Naive thymus-derived CD4-positive, alpha-beta T cell (primary cell): ENCODE measurements at regions not wholly inside any gene's neighbourhood (a gene's known extent, or its start where the extent isn't known, plus 50 kb on each side); places are given as distances from the start of the nearest gene placed in this dataset.
A peak's percentile ranks its signal among the peaks of the same experiment; 100 is the strongest.
"Not testable (repeated sequence)": the region's sequence is repeated elsewhere in the genome, so short reads cannot be mapped to it uniquely, and the experiment has no call there.

Source experiments
- ATAC-seq: fragments of 150-1000 bp; cut with Tn5 transposase; 2 replicates; pipeline ENCODE4 v1.10.0; 2021; ENCODE audit warnings: mild to moderate bottlenecking, moderate library complexity
- CTCF ChIA-PET: fragments of 350-600 bp; sonication (Branson Sonifier 250); formaldehyde crosslinking; loops from one replicate; lab custom pipeline; 2021; ENCODE audit warnings: antibody characterized with exemption; lab: Charles Lee
- POLR2A ChIA-PET: fragments of 350-600 bp; sonication (Branson Sonifier 250); formaldehyde crosslinking; loops from one replicate; lab custom pipeline; 2021; ENCODE audit warnings: antibody characterized with exemption, inconsistent platforms; lab: Charles Lee
- DNase-seq, 9 donors: peaks; one replicate each; pipeline versions ENCODE4 v3.0.0 to v3.0.0-alpha.2; 2020 to 2022; ENCODE audit warnings: mixed read lengths in 1 of 9
- H3K27ac ChIP-seq: one replicate; pipeline ENCODE4 v1.7.0; 2013; ENCODE audit warnings: mild to moderate bottlenecking, low read depth, low read length, moderate library complexity
- H3K27me3 ChIP-seq, 2 donors: one replicate each; pipeline ENCODE4 v1.7.0; 2013; ENCODE audit warnings: low read length in 2 of 2, mild to moderate bottlenecking in 2 of 2, moderate library complexity in 2 of 2; ENCODE audit not compliant: control insufficient read depth in 2 of 2, insufficient read depth in 2 of 2
- H3K36me3 ChIP-seq, 3 experiments: 1 replicate in 2 of 3; 2 replicates in 1 of 3; pipeline ENCODE4 v1.7.0; 2013; ENCODE audit warnings: low read length in 3 of 3, mild to moderate bottlenecking in 3 of 3, moderate library complexity in 1 of 3; ENCODE audit not compliant: insufficient read depth in 3 of 3, control insufficient read depth in 2 of 3
- H3K4me1 ChIP-seq, 2 donors: one replicate each; pipeline ENCODE4 v1.7.0; 2013; ENCODE audit warnings: low read length in 2 of 2, mild to moderate bottlenecking in 2 of 2, moderate library complexity in 1 of 2; ENCODE audit not compliant: control insufficient read depth in 2 of 2, insufficient read depth in 2 of 2
- H3K4me3 ChIP-seq: 2 replicates; pipeline ENCODE4 v1.7.0; 2013; ENCODE audit warnings: mild to moderate bottlenecking, low read length
- H3K9me3 ChIP-seq, 3 experiments: 1 replicate in 2 of 3; 2 replicates in 1 of 3; pipeline ENCODE4 v1.7.0; 2013; ENCODE audit warnings: low read length in 3 of 3; ENCODE audit not compliant: control insufficient read depth in 2 of 3
- H3K27ac Mint-ChIP-seq, 9 donors: one replicate each; pipeline ENCODE4 v1.8.0; 2020 to 2022; ENCODE audit warnings: mixed read lengths in 9 of 9, mild to moderate bottlenecking in 8 of 9, moderate library complexity in 5 of 9, inconsistent platforms in 2 of 9
- H3K27me3 Mint-ChIP-seq, 5 donors: one replicate each; pipeline ENCODE4 v1.8.0; 2021 to 2022; ENCODE audit warnings: mixed read lengths in 5 of 5, mild to moderate bottlenecking in 1 of 5
- H3K36me3 Mint-ChIP-seq, 5 donors: one replicate each; pipeline ENCODE4 v1.8.0; 2020 to 2022; ENCODE audit warnings: mixed read lengths in 5 of 5, mild to moderate bottlenecking in 3 of 5, inconsistent platforms in 1 of 5
- H3K4me1 Mint-ChIP-seq, 7 donors: one replicate each; pipeline ENCODE4 v1.8.0; 2020 to 2022; ENCODE audit warnings: mixed read lengths in 7 of 7, mild to moderate bottlenecking in 3 of 7, inconsistent platforms in 1 of 7
- H3K4me3 Mint-ChIP-seq, 10 donors: one replicate each; pipeline ENCODE4 v1.8.0; 2020 to 2022; ENCODE audit warnings: mild to moderate bottlenecking in 10 of 10, mixed read lengths in 10 of 10, moderate library complexity in 6 of 10, inconsistent platforms in 2 of 10
- H3K9me3 Mint-ChIP-seq, 11 donors: one replicate each; pipeline ENCODE4 v1.8.0; 2020 to 2022; ENCODE audit warnings: mixed read lengths in 11 of 11, mild to moderate bottlenecking in 4 of 11, inconsistent platforms in 1 of 11, moderate library complexity in 1 of 11
- intact Hi-C, 2 donors: fragments of 100-400 bp; cut with micrococcal nuclease; formaldehyde crosslinking; loops; one replicate each; pipeline ENCODE4 v1.15.1; 2023

GRCh38 chr9:24009322-24009721 is 183.3 kb upstream of the ELAVL2 start:
- Histone ChIP-seq H3K9me3 (no peaks in the 10 kb centered on the region), H3K27ac (no peak overlapping the region), H3K4me3 (no peak overlapping the region), H3K4me1 (no peaks in the 10 kb centered on the region), H3K27me3 (no peaks in the 10 kb centered on the region), H3K36me3 (no peaks in the 10 kb centered on the region)
- intact Hi-C loops = no loop called here
- H3K27me3 Mint-ChIP-seq = no peaks in the 10 kb centered on the region
- H3K4me1 Mint-ChIP-seq = no peaks in the 10 kb centered on the region
- CTCF ChIA-PET = no interaction called here
- peaks cover 2 to 23% (median 10%) of the 10 kb centered on the region in 11 donors for H3K9me3 Mint-ChIP-seq
- POLR2A ChIA-PET = no interaction called here
- no peak for ATAC-seq
- H3K4me3 Mint-ChIP-seq = no peak overlapping the region
- no peak overlapping the region for H3K27ac Mint-ChIP-seq
- H3K36me3 Mint-ChIP-seq = no peaks in the 10 kb centered on the region
- no peak for DNase-seq

- H3K36me3 Mint-ChIP-seq = no peaks in the 10 kb centered on the region
- H3K4me1 Mint-ChIP-seq = no peaks in the 10 kb centered on the region
- Histone ChIP-seq H3K9me3 (no peaks in the 10 kb centered on the region), H3K36me3 (no peaks in the 10 kb centered on the region), H3K4me3 (no peak overlapping the region), H3K4me1 (no peaks in the 10 kb centered on the region), H3K27ac (no peak overlapping the region), H3K27me3 (no peaks in the 10 kb centered on the region)
- DNase-seq (no peak), ATAC-seq (no peak)
- H3K9me3 Mint-ChIP-seq = peaks cover 1 to 24% (median 6%) of the 10 kb centered on the region in 11 donors
- no peaks in the 10 kb centered on the region for H3K27me3 Mint-ChIP-seq
- CTCF ChIA-PET = no interaction called here
- H3K27ac Mint-ChIP-seq = no peak overlapping the region
- POLR2A ChIA-PET = no interaction called here
- intact Hi-C loops = no loop called here
- no peak overlapping the region for H3K4me3 Mint-ChIP-seq
These were observed 181.1 kb upstream of the ELAVL2 start for GRCh38 chr9:24007185-24007584.

GRCh38 chr9:23991874-23992273 is 165.8 kb upstream of the ELAVL2 start:
- DNase-seq, H3K27ac ChIP-seq, H3K9me3 ChIP-seq, H3K27me3 ChIP-seq, H3K27me3 Mint-ChIP-seq, POLR2A ChIA-PET, H3K4me3 Mint-ChIP-seq, H3K4me1 Mint-ChIP-seq, H3K36me3 Mint-ChIP-seq, CTCF ChIA-PET, intact Hi-C loops, H3K4me1 ChIP-seq, ATAC-seq, H3K4me3 ChIP-seq, H3K36me3 ChIP-seq: not testable (repeated sequence)
- Mint-ChIP-seq H3K9me3 (peaks cover 4 to 43% (median 18%) of the 10 kb centered on the region in 11 donors), H3K27ac (peak overlapping the region in 1 of 9 donors; percentile 11)

- Mint-ChIP-seq H3K9me3 (peaks cover 0 to 42% (median 17%) of the 10 kb centered on the region in 11 donors), H3K27me3 (no peaks in the 10 kb centered on the region), H3K4me1 (no peaks in the 10 kb centered on the region), H3K27ac (no peak overlapping the region), H3K4me3 (no peak overlapping the region), H3K36me3 (peaks cover 0 to 3% (median 0%) of the 10 kb centered on the region in 5 donors)
- CTCF ChIA-PET = no interaction called here
- ATAC-seq (no peak), DNase-seq (no peak)
- no peak overlapping the region for H3K27ac ChIP-seq
- H3K36me3 ChIP-seq = no peaks in the 10 kb centered on the region
- POLR2A ChIA-PET = no interaction called here
- no peaks in the 10 kb centered on the region for H3K4me1 ChIP-seq
- H3K27me3 ChIP-seq = no peaks in the 10 kb centered on the region
- intact Hi-C loops = no loop called here
- no peaks in the 10 kb centered on the region for H3K9me3 ChIP-seq
- no peak overlapping the region for H3K4me3 ChIP-seq
These were observed 153.5 kb upstream of the ELAVL2 start for GRCh38 chr9:23979491-23979890.

- no peaks in the 10 kb centered on the region for H3K4me1 ChIP-seq
- ATAC-seq (no peak), DNase-seq (no peak)
- intact Hi-C loops = no loop called here
- Mint-ChIP-seq H3K36me3 (peaks cover 0 to 4% (median 0%) of the 10 kb centered on the region in 5 donors), H3K27me3 (no peaks in the 10 kb centered on the region), H3K4me1 (no peaks in the 10 kb centered on the region), H3K27ac (no peak overlapping the region), H3K4me3 (no peak overlapping the region), H3K9me3 (peaks cover 7 to 59% (median 26%) of the 10 kb centered on the region in 11 donors)
- no peaks in the 10 kb centered on the region for H3K27me3 ChIP-seq
- peaks cover 0 to 4% (median 0%) of the 10 kb centered on the region in 3 experiments for H3K9me3 ChIP-seq
- CTCF ChIA-PET = no interaction called here
- H3K36me3 ChIP-seq = no peaks in the 10 kb centered on the region
- POLR2A ChIA-PET = no interaction called here
- no peak overlapping the region for H3K27ac ChIP-seq
- no peak overlapping the region for H3K4me3 ChIP-seq
These were observed 136.1 kb upstream of the ELAVL2 start for GRCh38 chr9:23962101-23962500.

GRCh38 chr9:23945897-23946296 is 119.9 kb upstream of the ELAVL2 start:
- ChIA-PET POLR2A (no interaction called here), CTCF (no interaction called here)
- no peak overlapping the region for H3K4me3 Mint-ChIP-seq
- no peak overlapping the region for H3K27ac Mint-ChIP-seq
- H3K27me3 ChIP-seq = no peaks in the 10 kb centered on the region
- H3K4me1 ChIP-seq = no peaks in the 10 kb centered on the region
- no peak for DNase-seq
- H3K9me3 ChIP-seq = peaks cover 0 to 12% (median 0%) of the 10 kb centered on the region in 3 experiments
- no peaks in the 10 kb centered on the region for H3K36me3 ChIP-seq
- H3K9me3 Mint-ChIP-seq = peaks cover 5 to 49% (median 12%) of the 10 kb centered on the region in 11 donors
- intact Hi-C loops = no loop called here
- no peak for ATAC-seq
- H3K27me3 Mint-ChIP-seq = no peaks in the 10 kb centered on the region
- no peaks in the 10 kb centered on the region for H3K36me3 Mint-ChIP-seq
- no peak overlapping the region for H3K27ac ChIP-seq
- no peak overlapping the region for H3K4me3 ChIP-seq
- H3K4me1 Mint-ChIP-seq = no peaks in the 10 kb centered on the region

- CTCF ChIA-PET = no interaction called here
- no peaks in the 10 kb centered on the region for H3K4me1 ChIP-seq
- no peaks in the 10 kb centered on the region for H3K27me3 ChIP-seq
- POLR2A ChIA-PET = no interaction called here
- no peak overlapping the region for H3K4me3 ChIP-seq
- Mint-ChIP-seq H3K9me3 (peaks cover 0 to 47% (median 12%) of the 10 kb centered on the region in 11 donors), H3K27me3 (no peaks in the 10 kb centered on the region), H3K4me1 (no peaks in the 10 kb centered on the region), H3K27ac (no peak overlapping the region), H3K4me3 (no peak overlapping the region), H3K36me3 (no peaks in the 10 kb centered on the region)
- H3K36me3 ChIP-seq = no peaks in the 10 kb centered on the region
- intact Hi-C loops = no loop called here
- peaks cover 0 to 12% (median 0%) of the 10 kb centered on the region in 3 experiments for H3K9me3 ChIP-seq
- no peak overlapping the region for H3K27ac ChIP-seq
- DNase-seq = no peak
- no peak for ATAC-seq
These were observed 115.0 kb upstream of the ELAVL2 start for GRCh38 chr9:23941051-23941450.
